ENCODE measurements at regions not wholly inside any gene's neighbourhood (a gene's known extent, or its start where the extent isn't known, plus 50 kb on each side); places are given as distances from the start of the nearest gene placed in this dataset.

- peaks cover 19% of the 10 kb centered on the region for H3K4me1 ChIP-seq (ENCODE audit: insufficient read depth, low read length)
- BruUV-seq (replicated peaks) = no TSS peak
- no peak overlapping the region for H3K9ac ChIP-seq (ENCODE audit: insufficient read depth, low read depth, low read length)
- H3K9me3 ChIP-seq (ENCODE audit: low read length) = no peaks in the 10 kb centered on the region
- ChIA-PET POLR2A (no interaction called here), CTCF (ENCODE audit: low intra/inter-chr PET ratio, low total read pairs) (no interaction called here)
- no peaks in the 10 kb centered on the region for H3K79me2 ChIP-seq (ENCODE audit: insufficient read depth, low read length)
- in situ Hi-C loops (cut with HindIII; ENCODE audit: extremely low pct_ligation_motif_present, low pct_unique_long_range_greater_than_20kb) = no loop called here
- H3K4me2 ChIP-seq (ENCODE audit: low read depth, low read length) = no peak overlapping the region
- H4K20me1 ChIP-seq (ENCODE audit: insufficient read depth, low read length) = no peaks in the 10 kb centered on the region
- 97% methylated on average over 10 of the region's 10 CpGs for WGBS (ENCODE audit: low lambda C conversion rate)
- no peak overlapping the region for H2AFZ ChIP-seq (ENCODE audit: low read length)
- no peak overlapping the region for H3K4me3 ChIP-seq (replicated peaks in 1 of 3; ENCODE audit: insufficient read depth in 1 of 3, low read depth in 2 of 3, low read length in 3 of 3)
- FAIRE-seq = no peak
- intact Hi-C loops (cut with micrococcal nuclease; ENCODE audit: unreplicated experiment) = no loop called here
- ATAC-seq = no peak
- H3K27ac ChIP-seq (ENCODE audit: extremely low read length, insufficient read depth, low read length) = no peak overlapping the region
- TF ChIP-seq SAFB2 (CRISPR knock-in tag; IDR thresholded peaks at IDR 0.05; ENCODE audit: borderline replicate concordance, low read depth) (no peak), GABPB1 (CRISPR knock-in tag; IDR thresholded peaks at IDR 0.05) (no peak), ZNF274 (CRISPR knock-in tag; IDR thresholded peaks at IDR 0.05) (no peak), CSRNP2 (CRISPR knock-in tag; conservative IDR thresholded peaks at IDR 0.05; ENCODE audit: low read depth) (no peak), DR1 (CRISPR knock-in tag; IDR thresholded peaks at IDR 0.05) (no peak), PITX1 (CRISPR knock-in tag; IDR thresholded peaks at IDR 0.05) (no peak)
- DNase-seq (ENCODE audit: low spot score) = no peak
- no peaks in the 10 kb centered on the region for H3K36me3 ChIP-seq (replicated peaks in 1 of 2; ENCODE audit: control insufficient read depth in 1 of 2, insufficient read depth in 2 of 2, low read length in 2 of 2)
- H3K27me3 ChIP-seq (ENCODE audit: control insufficient read depth in 1 of 2, insufficient read depth in 2 of 2, low read length in 2 of 2) = no peaks in the 10 kb centered on the region
Observed at GRCh38 chr6:11404081-11404480, 133.5 kb upstream of the TMEM170B start.

- no peak overlapping the region for H3K27ac ChIP-seq (ENCODE audit: extremely low read length, insufficient read depth, low read length)
- peak; percentile 42; the same call in 1 of the 2 replicates for TF ChIP-seq ZNF687 (CRISPR knock-in tag; IDR thresholded peaks at IDR 0.05)
- no peak for TF ChIP-seq TCF7L2 (IDR thresholded peaks at IDR 0.05; ENCODE audit: low read depth, low read length)
- no peaks in the 10 kb centered on the region for H4K20me1 ChIP-seq (ENCODE audit: insufficient read depth, low read length)
- intact Hi-C loops (cut with micrococcal nuclease; ENCODE audit: unreplicated experiment) (no loop called here), in situ Hi-C loops (cut with HindIII; ENCODE audit: extremely low pct_ligation_motif_present, low pct_unique_long_range_greater_than_20kb) (no loop called here)
- ChIA-PET CTCF (ENCODE audit: low intra/inter-chr PET ratio, low total read pairs) (no interaction called here), POLR2A (no interaction called here)
- DNase-seq (ENCODE audit: low spot score) = no peak
- no peaks in the 10 kb centered on the region for H3K27me3 ChIP-seq (ENCODE audit: control insufficient read depth in 1 of 2, insufficient read depth in 2 of 2, low read length in 2 of 2)
- no TSS peak for BruUV-seq (replicated peaks)
- H3K4me3 ChIP-seq (replicated peaks in 1 of 3; ENCODE audit: insufficient read depth in 1 of 3, low read depth in 2 of 3, low read length in 3 of 3) = no peak overlapping the region
- no peak overlapping the region for H3K9ac ChIP-seq (ENCODE audit: insufficient read depth, low read depth, low read length)
- ATAC-seq = no peak
- H2AFZ ChIP-seq (ENCODE audit: low read length) = no peak overlapping the region
- H3K79me2 ChIP-seq (ENCODE audit: insufficient read depth, low read length) = no peaks in the 10 kb centered on the region
- no peak for FAIRE-seq
- no peaks in the 10 kb centered on the region for H3K9me3 ChIP-seq (ENCODE audit: low read length)
- WGBS (ENCODE audit: low lambda C conversion rate) = 99% methylated on average over 11 of the region's 11 CpGs
- H3K4me1 ChIP-seq (ENCODE audit: insufficient read depth, low read length) = peaks cover 29% of the 10 kb centered on the region
- no peaks in the 10 kb centered on the region for H3K36me3 ChIP-seq (replicated peaks in 1 of 2; ENCODE audit: control insufficient read depth in 1 of 2, insufficient read depth in 2 of 2, low read length in 2 of 2)
- H3K4me2 ChIP-seq (ENCODE audit: low read depth, low read length) = no peak overlapping the region
Observed at GRCh38 chr6:11403035-11403601, 134.4 kb upstream of the TMEM170B start.

Data from HepG2 (cell line).